NCI-H510A (cell line): ENCODE measurements at regions not wholly inside any gene's neighbourhood (a gene's known extent, or its start where the extent isn't known, plus 50 kb on each side); places are given as distances from the start of the nearest gene placed in this dataset.

Experiments
- DNase-seq: peaks from one replicate; lab custom pipeline; 2025; lab: John Stamatoyannopoulos, UW

DNA sequence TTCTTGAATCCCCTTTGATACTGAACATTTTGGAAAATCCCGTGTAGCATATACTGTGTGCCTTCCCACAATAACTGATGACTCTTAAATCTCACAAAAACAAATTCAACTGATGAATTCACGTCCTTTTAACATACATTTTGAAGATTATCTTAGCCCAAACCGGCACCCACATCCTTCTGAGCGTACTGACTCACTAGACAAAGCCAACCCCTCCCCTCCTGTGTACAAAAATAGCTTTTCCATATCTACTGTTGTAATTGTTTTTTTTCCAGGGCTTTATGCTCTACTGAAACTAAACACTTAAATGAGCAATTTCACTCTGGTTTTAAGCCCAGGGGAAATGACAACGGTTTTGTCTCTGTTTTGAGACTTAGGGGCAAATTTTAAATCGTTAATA lies 109.4 kb upstream of the ATF7IP start:
- no peak for DNase-seq

- peak; percentile 59 for DNase-seq
Measured at GRCh38 chr12:14256555-14257169, 108.8 kb upstream of the ATF7IP start.

- no peak for DNase-seq
Measured at GRCh38 chr12:14257303-14257733, 108.2 kb upstream of the ATF7IP start.

- peak; percentile 98 for DNase-seq
Measured at GRCh38 chr12:14257734-14258574, 107.5 kb upstream of the ATF7IP start.

DNA sequence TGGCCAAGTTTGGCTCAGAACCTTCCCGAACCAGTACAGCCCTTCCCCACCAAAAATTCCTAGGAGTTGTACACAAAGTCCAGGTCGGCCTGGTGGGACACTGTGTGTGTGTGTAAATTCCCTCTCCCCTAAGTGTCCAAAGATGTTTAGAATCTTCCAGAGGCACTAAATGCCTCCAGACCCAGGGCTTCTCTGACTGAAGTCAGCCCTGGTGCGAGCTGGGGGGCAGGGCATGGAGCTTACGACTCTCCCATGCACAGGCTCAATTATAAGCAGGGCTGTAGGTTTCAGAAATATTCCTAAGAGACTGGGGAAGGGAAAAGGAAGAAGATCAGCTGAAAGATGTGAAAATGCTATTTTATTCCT lies 106.9 kb upstream of the ATF7IP start:
- DNase-seq = no peak

DNA sequence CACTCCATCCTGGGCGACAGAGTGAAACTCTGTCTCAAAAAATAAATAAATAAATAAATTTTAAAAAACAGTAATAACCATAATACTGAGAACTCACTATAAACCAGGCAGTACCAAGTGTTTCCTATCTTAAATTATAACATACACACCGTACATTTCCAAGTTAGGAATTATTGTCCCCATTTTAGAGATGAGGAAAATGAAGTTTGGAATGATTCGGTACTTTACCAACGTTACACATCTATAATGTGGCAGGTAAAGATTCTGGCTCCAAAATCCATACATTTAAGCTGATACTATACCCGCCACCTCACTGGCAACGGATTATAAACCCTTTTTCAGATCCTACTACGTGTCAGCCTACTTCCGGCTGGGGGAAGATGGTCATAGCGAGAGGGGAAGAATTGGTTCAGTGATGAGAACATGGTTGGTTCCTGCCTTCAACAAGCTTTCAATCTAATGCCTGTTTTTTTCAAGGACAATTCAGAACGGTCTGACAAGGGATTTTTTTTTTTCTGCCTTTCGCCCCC lies 105.9 kb upstream of the ATF7IP start:
- no peak for DNase-seq

- DNase-seq = peak; percentile 25
Measured at GRCh38 chr12:14260011-14260993, 105.2 kb upstream of the ATF7IP start.

GRCh38 chr12:14261096-14261495 lies 104.4 kb upstream of the ATF7IP start:
- DNase-seq = no peak

GRCh38 chr12:14261861-14262260 lies 103.6 kb upstream of the ATF7IP start:
- no peak for DNase-seq

GRCh38 chr12:14262771-14263511 lies 102.5 kb upstream of the ATF7IP start:
- no peak for DNase-seq

DNA sequence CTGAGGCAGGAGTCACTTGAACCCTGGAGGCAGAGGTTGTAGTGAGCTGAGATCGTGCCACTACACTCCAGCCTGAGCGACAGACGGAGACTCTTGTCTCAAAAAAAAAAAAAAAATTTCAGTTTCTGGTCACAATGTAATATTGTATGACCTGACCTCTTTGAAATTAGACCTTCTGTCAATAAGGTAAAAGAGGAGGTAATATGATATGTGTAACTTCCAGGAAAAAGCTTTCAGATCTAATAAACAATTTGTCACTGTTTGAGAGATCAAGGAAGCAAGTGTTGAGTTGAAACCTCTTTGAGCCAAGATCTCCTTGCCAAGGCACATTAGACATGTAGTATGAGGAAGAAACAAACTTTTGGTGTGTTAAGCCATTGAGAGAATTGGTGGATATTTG lies 101.7 kb upstream of the ATF7IP start:
- DNase-seq = no peak

GRCh38 chr12:14264316-14264715 lies 101.2 kb upstream of the ATF7IP start:
- DNase-seq = no peak

GRCh38 chr12:14264778-14265177 lies 100.7 kb upstream of the ATF7IP start:
- DNase-seq = no peak

- no peak for DNase-seq
Measured at GRCh38 chr12:14268120-14268515, 97.4 kb upstream of the ATF7IP start.

DNA sequence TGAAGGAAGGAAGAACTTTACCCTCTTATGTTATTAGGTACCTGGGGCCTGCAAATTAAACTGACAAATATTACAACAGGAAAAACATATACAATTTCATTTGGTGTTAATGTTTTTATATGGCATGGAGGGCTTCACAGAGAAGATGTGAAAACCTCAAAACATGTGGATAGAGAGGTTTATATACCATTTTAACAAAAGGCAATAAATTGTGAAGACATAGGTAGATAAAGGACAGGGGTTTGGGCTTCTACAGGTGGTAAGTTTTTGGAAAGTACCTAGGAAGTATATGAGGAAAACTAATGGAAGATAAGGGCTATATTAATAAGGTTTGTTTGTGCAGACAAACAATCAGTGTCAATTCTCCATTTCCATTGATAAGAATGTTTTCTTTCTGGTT lies 95.1 kb upstream of the ATF7IP start:
- DNase-seq = no peak

DNA sequence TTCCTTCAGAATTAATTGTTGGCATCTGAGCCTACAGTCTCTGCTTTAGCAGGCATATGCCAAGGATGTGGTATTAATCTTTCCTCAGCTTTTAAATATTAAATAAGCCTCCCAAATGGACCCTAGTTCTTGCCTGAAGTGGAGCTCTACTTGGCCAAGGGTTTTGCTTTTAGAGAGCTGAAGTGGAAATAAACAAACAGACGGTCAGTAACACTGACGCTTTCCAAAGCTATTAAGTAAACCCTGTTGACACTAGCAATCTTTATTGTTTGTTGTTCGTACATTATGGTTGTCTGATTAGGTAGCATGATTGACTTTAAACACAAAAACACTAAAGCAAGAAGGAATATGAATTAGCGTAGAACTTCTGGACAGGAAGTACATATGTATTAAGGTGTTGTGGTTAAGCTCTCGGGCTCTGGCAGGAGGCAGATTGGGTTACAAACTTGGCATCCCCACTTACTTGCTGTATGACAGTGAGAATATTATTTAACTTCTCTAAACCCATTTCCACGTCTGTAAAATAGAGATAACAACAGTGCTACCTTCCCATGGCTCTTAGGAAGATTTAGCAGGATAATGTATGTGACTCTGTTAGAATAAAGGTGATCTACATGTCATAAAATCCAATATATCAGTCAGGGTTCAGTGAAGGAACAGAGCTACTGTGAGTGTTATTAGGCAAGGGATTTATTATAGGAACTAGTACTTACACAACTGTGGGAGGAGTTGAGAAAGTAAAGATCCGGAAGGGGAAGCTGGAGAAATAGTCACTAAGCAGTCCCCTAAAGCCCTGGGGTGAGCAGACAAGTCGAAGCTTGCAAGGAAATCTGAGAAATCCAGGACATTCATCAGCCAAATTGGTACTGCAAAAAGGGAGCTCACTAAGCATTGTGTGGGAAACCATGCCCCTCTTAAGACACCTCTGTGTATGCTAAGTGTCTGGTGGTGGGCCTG lies 92.2 kb upstream of the ATF7IP start:
- no peak for DNase-seq

GRCh38 chr12:14273913-14274311 lies 91.6 kb upstream of the ATF7IP start:
- no peak for DNase-seq

DNA sequence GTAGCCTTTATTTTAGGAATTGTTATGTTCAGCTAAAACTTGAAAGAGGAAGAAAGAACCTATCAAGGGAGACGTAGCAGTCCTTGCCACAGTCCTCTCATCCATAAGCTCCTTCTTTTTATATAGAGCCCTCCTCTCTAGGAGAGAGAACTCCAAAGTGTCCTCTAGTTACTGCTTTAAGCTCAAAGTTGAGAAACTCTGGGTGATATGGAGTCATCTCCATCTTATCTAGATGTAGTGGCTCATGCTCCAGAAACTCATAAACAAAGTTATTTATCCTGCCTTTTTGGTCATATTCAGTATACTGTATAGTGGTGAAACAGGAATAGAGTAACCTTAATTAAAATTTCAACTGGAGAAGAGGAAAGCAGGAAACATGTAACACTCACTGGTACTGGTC lies 90.4 kb upstream of the ATF7IP start:
- no peak for DNase-seq

DNA sequence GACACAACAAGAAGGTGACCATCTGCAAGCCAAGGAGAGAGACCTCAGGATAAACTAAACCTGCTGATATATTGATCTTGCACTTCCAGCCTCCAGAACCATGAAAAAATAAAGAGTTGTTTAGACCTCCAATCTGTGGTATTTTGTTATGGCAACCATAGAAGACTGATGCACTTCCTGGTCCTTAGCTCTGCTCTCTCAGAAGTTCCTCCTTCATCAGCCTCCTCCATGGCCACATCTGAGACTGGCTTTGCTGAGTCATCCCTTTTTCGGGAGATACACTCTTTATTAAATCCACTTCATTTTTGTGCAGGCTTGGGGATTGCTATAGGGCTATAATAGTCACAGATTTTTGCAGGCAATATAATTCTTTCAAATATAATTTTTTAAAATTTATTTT lies 89.6 kb upstream of the ATF7IP start:
- no peak for DNase-seq

- no peak for DNase-seq
Measured at GRCh38 chr12:14278294-14278953, 87.1 kb upstream of the ATF7IP start.
